Peyer's patch (tissue), 4 donors: ENCODE measurements at regions not wholly inside any gene's neighbourhood (a gene's known extent, or its start where the extent isn't known, plus 50 kb on each side); places are given as distances from the start of the nearest gene placed in this dataset.
"Not testable (repeated sequence)": the region's sequence is repeated elsewhere in the genome, so short reads cannot be mapped to it uniquely, and the experiment has no call there.

ENCODE experiments used
- CTCF ChIP-seq, 6 experiments: fragments of 450-650 bp in 4 of 6; fragments of 200-600 bp in 2 of 6; sonication (generic) in 1 of 6; IDR thresholded peaks; one replicate each; pipeline ENCODE4 v1.5.1; 2017 to 2019; ENCODE audit warnings: antibody characterized with exemption in 6 of 6, mild to moderate bottlenecking in 3 of 6, moderate library complexity in 1 of 6
- POLR2A ChIP-seq, 2 donors: fragments of 450-650 bp; IDR thresholded peaks; one replicate each; pipeline ENCODE4 v1.5.1; 2017; ENCODE audit warnings: antibody characterized with exemption in 2 of 2, mild to moderate bottlenecking in 2 of 2, moderate library complexity in 2 of 2

GRCh38 chr2:106330384-106331261 lies 136.5 kb upstream of the UXS1 start:
- TF ChIP-seq CTCF, POLR2A (IDR thresholded peaks at IDR 0.05): not testable (repeated sequence)
